Uterus (tissue), 2 donors: ENCODE measurements at regions not wholly inside any gene's neighbourhood (a gene's known extent, or its start where the extent isn't known, plus 50 kb on each side); places are given as distances from the start of the nearest gene placed in this dataset.

Experiments
- CTCF ChIP-seq, 4 experiments: fragments of 200-600 bp in 2 of 4; fragments of 450-650 bp in 2 of 4; sonication (generic) in 2 of 4; IDR thresholded peaks; one replicate each; pipeline ENCODE4 v1.5.1; 2016 to 2019; ENCODE audit warnings: antibody characterized with exemption in 4 of 4, mild to moderate bottlenecking in 2 of 4, moderate library complexity in 1 of 4
- POLR2A ChIP-seq, 2 donors: fragments of 450-650 bp; IDR thresholded peaks; one replicate each; pipeline ENCODE4 v1.6.1; 2016; ENCODE audit warnings: antibody characterized with exemption in 2 of 2, mild to moderate bottlenecking in 1 of 2, moderate library complexity in 1 of 2

DNA sequence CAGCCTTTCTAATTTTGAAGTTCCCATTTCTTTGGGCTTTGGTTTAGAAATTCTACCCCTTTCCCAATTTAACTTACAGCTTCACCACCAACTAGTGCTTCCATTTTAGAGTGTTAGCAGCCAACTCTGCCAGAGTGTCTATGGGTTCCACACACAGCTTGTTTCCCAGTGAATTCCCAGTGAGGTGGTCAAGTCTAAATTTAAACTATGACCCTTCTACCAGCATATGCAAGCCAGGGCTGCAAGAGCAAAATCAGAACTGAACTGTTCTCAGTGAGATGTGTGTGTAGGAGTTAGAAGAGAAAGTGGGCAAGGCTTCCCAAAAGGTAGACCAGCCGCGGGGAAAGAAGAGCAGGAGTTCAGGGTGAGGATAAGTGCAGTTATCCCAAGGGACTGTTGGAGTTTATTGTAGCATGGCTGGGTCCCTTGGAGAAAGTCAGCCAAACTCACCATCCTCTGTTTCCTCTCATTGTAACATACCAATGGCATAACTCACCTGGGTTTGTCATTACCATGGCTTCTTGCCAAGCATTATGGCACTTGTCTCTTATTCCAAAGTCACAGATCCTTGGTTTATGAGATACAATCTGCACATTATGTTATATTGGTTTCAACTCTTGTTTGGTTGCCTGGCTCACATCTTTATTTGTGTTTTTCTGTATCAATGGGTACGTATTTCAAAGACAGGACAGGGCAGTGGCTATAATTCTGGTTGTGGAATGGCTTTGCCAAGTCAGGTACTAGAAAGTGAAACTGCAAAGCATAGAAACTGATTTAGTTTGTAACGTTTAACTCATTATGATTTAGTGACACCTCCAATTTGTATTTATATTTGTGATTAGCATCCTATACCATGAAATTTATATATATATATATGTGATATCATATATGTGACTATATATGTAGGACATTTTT, 130.2 kb upstream of the UMPS start:
- TF ChIP-seq POLR2A (IDR thresholded peaks at IDR 0.05) (no peak), CTCF (IDR thresholded peaks at IDR 0.05) (no peak)
